Pons (tissue), 1 donor: ENCODE measurements at regions not wholly inside any gene's neighbourhood (a gene's known extent, or its start where the extent isn't known, plus 50 kb on each side); places are given as distances from the start of the nearest gene placed in this dataset.

Experiments
- DNase-seq: peaks from one replicate; pipeline ENCODE4 v3.0.0-alpha.2; 2016; ENCODE audit warnings: low spot score

DNA sequence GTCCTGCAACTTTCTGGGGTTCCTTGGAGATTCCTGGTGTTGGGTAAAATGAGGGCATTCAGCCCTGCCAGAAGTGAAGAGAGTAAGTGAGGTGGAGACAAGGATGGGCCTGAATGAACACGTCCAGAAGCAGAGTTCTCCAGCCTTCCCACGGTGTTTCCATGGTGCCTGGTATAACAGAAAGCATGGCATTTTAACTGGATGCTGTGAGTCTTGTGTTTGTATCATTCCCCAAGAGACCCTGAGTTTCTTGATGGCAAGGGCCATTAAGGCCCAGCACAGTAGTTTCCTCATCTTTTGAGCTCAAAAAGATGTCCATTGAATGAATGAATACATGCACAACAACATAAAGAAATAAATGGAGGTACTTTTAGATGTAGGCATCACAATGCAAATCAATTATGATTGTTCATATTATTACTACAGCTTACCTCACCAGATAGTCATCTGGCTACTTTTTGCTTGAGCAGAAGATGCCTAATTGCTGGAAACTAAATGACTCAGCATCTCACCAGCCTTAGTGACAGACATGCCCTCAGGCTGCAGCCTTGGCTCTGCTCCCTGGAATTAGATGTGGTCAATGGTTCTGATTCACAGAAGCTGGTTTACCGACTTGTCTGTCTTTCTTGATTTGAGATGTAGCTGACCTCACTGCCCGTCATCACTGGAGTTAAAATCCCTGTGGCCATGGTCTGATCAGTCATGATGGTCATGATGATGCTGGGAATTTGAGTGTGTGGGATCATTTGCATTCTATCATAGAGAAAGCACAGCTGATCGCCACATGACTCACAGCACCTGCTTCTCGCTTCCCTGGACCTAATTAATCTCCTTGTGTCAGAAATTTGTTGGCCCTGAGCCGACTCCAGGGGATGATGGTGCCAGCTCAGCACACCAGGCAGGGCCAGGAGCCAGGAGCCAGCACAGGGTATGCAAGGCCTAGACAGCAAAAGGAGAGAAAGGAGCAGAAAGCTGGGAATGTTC, 83.9 kb downstream of the CXCL12 start:
- no peak for DNase-seq

DNA sequence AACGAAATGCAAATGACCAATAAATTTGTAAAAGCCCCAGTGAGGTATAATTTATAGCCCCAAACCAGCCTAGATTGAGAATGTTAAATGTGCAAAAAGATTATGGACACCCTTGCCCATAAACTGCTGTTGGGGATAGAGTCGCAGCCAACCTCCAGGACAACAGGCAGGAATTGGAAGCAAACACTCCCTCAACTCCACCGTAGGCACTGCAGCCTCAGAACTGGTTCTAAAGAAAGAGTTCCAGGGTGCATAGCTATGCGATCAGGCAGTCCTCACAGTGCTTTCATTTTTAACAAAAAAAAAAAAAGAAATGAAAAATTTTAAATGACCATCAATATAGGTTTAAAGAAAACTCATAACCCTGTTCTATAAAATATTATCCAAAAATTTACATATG, 86.2 kb downstream of the CXCL12 start:
- no peak for DNase-seq

GRCh38 chr10:44297963-44298362, 86.9 kb downstream of the CXCL12 start:
- no peak for DNase-seq

- peak; percentile 70 for DNase-seq
Observed at GRCh38 chr10:44295644-44296241, 89.2 kb downstream of the CXCL12 start.

- DNase-seq: no peak
Observed at GRCh38 chr10:44294726-44295412, 90.0 kb downstream of the CXCL12 start.

- no peak for DNase-seq
Observed at GRCh38 chr10:44293842-44294241, 91.1 kb downstream of the CXCL12 start.

- no peak for DNase-seq
Observed at GRCh38 chr10:44293306-44293778, 91.6 kb downstream of the CXCL12 start.

DNA sequence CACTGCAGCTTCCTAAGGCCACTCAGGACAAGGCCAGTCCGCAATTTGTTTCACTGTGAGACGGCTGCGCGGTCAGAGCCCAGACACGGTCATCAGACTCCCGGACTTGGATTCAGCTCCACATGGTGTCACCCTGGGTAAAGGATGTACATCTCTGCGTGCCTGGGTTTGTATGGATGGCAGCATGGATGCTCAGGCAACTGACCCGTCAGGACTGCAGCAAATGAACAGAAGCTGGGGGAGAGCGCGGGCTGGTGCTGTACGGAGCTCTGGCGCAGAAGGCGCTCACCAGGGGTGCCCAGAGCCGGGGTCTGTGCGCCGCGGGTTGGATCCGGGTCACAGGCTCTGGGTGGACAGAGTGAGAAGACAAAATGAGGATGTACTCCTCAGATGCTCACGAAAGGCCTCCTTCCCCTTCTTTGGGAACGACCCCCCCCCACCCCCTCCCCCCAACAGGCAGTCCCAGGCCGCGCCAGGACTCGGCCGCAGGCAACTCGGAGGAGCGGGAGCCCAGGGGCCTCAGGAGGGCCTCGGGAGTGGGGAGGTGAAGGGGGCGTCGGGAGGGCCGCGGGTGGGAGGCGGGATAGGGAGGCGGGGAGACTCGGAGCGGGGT, 92.4 kb downstream of the CXCL12 start:
- peak; percentile 42 for DNase-seq

DNA sequence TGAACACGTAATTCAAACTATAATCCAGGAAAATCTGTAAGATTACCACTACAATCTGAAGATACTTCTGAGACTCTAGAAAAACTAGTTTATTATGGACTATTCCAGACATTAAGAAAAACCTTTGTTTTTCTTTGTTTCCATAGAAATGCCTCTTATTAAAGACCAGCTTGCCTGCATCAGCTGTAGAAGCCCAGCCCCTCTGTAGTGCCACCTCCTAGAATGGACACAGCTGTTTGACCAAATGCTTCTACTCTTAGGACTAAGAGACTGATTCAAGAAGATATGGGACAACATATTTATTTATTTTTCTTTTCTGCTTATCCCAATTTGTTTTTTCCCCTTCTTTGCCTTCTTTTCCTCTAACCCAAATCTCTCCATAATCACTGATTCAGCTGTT, 93.8 kb downstream of the CXCL12 start:
- no peak for DNase-seq

DNA sequence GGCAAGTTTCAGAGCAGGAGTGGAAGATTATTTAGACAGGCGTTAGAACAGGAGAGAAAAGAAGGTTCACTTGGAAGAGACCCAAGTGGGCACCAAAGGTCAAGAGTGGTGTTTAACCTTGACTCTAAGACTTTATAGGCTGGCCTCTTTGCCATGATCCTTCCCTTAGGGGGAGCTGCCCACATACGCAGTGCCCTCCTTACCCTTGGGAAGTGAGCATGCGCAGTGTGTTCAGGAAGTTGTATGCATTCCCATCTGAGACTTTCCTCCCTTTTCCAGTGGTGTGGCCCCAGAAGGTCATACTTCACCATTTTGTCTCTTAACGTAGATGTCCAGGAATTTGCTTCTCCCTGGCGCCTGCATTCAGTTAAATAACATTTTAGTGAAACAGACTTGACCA, 95.8 kb downstream of the CXCL12 start:
- no peak for DNase-seq

- DNase-seq: no peak
Observed at GRCh38 chr10:44287408-44287807, 97.5 kb downstream of the CXCL12 start.

DNA sequence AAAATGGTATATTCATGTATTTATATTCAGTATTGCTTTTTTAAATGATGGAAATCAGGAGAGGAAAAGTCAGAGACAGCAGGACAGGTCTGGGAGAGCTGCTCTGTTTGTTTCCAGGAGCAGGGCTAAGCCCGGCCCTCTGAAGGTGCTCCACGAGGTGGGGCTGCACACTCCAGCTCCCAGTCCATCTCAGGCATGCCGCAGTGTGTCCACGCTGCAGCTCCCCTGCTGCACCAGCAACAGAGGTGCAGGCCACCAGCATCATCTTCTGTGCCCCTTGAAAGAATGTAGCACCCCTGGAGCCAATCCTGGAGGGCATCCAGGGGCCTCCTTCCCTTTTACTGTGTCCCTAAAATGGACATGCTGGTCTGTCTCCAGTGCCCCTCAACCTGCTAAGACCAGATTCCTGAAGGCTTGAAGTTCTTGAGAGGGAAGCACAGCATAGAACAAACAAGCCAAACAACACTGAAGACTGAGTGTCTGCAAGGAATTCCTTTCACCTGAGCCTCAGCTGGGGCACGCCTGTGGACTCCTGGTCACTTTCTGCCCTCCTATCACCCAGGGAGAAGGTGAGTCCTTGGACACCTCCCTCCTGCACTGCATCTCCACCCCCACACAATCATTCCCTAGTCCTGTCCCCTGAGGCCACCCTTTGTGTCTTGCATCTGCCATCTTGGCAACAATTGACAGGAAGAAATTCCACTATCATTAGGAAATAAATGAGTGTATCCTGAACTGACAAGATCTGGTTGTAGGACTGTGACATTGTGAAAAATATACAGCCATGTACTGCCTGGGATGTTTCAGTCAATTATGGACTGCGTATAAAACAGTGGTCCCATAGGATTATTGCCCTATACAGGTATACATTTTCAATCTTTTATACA, 100.5 kb downstream of the CXCL12 start:
- DNase-seq: no peak

GRCh38 chr10:44282626-44283300, 102.1 kb downstream of the CXCL12 start:
- DNase-seq: no peak

DNA sequence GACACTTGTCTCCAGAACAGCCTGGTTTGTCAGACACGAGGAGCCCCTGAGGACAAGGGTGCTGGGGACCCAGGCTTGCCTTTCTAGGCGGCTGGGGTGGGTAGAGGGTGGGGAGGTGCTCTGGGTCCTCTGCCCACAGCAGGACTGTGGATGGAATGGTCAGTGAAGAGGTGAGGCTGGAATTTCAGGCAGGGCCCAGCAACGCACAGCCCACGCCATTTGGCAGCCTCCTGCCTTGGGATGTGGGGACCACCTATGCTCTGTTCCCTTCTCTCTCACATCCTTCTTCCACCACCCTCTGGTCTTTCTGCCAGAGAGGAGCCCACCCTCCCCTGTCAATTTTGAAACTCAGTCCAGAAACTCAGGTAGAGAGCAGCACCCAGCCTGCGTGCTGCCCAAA, 103.2 kb downstream of the CXCL12 start:
- no peak for DNase-seq

- no peak for DNase-seq
Observed at GRCh38 chr10:44281089-44281613, 103.7 kb downstream of the CXCL12 start.

DNA sequence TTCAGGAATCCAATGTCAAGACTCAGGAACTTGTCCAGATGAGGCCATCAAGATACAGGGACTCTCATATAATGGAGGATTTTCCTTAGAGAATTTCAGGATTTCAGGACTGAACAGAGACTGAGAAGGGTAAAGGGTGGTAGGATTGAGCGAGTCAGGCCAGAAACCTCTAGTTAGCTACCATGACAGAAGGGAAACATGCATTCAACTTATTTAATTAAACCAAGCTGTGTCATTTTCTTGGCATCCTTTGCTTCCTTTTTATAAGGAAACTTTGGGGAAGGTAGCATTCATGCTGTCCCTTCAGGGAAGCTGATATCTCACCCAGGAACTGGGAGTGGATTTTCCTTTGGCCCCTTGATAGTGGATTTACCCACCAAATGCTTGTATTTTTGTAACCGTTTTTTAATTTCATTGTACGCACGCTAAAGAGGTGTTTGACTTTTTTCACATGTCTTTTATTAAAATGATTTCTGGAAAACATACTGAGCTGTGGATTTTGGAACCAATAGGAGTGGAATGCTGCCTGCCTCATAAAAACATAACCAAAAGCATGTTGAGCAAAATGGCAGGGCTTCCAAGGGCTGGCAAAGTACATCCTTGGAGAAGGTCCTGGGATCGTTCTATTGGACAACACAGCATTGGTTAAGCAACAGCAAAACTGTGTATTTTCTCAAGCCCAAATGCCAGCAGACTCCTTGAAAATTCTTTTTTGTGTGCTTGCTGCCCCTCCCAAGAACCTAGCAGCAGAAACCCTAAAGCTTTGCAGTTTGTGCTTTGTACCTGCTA, 104.5 kb downstream of the CXCL12 start:
- no peak for DNase-seq

DNA sequence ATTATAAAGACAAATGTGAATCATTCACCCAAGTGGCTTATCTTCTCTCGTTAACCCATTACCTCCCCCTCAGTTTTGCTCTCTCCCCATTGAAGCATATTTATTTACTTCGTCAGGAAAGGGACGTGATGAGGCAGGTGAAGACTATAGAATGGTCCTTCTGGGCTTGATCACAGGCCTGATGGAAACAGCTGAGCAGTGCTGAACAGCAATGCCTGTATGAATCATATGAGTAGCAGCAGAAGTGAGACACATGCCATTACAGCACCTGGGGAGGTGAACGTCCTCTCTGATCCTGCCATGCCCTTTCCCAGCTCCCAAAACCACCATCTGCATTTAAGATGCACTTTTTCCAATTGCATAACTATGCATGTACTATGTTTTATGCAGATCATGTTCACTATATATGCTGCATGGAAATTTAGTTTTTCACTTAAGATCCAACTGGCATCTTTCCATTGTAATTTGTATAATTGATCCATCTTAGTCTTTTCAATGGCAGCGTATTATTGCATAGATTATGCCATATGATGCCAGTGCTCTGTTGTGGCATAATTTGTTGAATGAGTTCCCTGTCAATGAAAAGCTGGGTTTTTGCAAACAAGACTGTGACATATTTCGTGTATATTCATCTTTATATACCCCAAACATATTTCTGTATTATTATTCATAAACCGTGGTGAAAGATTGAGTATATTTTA, 105.3 kb downstream of the CXCL12 start:
- no peak for DNase-seq

GRCh38 chr10:44278837-44279324, 106.0 kb downstream of the CXCL12 start:
- DNase-seq: no peak
